Upper lobe of left lung (tissue), 6 donors: ENCODE measurements at regions not wholly inside any gene's neighbourhood (a gene's known extent, or its start where the extent isn't known, plus 50 kb on each side); places are given as distances from the start of the nearest gene placed in this dataset.

ENCODE experiments used
- ATAC-seq, 2 donors: fragments of 200-7000 bp; cut with Tn5 transposase; one replicate each; pipeline ENCODE4 v1.9.1; 2022; ENCODE audit warnings: mild to moderate bottlenecking in 2 of 2, moderate library complexity in 2 of 2; ENCODE audit not compliant: low FRiP score in 2 of 2
- DNase-seq, 2 donors: peaks; one replicate each; pipeline ENCODE4 v3.0.0-alpha.2; 2019 to 2020
- H3K27ac ChIP-seq, 4 donors: fragments of 200-600 bp; sonication (generic); one replicate each; pipeline ENCODE4 v1.5.1; 2016 to 2019
- H3K27me3 ChIP-seq, 4 donors: fragments of 200-600 bp; sonication (generic); one replicate each; pipeline ENCODE4 v1.5.1; 2017 to 2019
- H3K36me3 ChIP-seq, 4 donors: fragments of 200-600 bp; sonication (generic); one replicate each; pipeline ENCODE4 v1.5.1; 2016 to 2019
- H3K4me1 ChIP-seq, 4 donors: fragments of 200-600 bp; sonication (generic); one replicate each; pipeline ENCODE4 v1.5.1; 2018 to 2019
- H3K4me3 ChIP-seq, 4 donors: fragments of 200-600 bp; sonication (generic); one replicate each; pipeline ENCODE4 v1.5.1; 2017 to 2019; ENCODE audit warnings: mild to moderate bottlenecking in 2 of 4, moderate library complexity in 1 of 4
- H3K9me3 ChIP-seq, 4 donors: fragments of 200-600 bp; sonication (generic); one replicate each; pipeline ENCODE4 v1.5.1; 2018 to 2019
- EP300 ChIP-seq, 4 donors: sonication (generic); formaldehyde crosslinking; IDR thresholded peaks; one replicate each; pipeline ENCODE4 v1.5.1; 2017; ENCODE audit warnings: antibody characterized with exemption in 4 of 4, control low read depth in 2 of 4
- POLR2A ChIP-seq, 4 donors: fragments of 450-650 bp; IDR thresholded peaks; one replicate each; pipeline ENCODE4 v1.5.1; 2016 to 2017; ENCODE audit warnings: antibody characterized with exemption in 4 of 4, mild to moderate bottlenecking in 2 of 4
- POLR2AphosphoS5 ChIP-seq, 2 donors: sonication (generic); formaldehyde crosslinking; IDR thresholded peaks; one replicate each; pipeline ENCODE4 v1.5.1; 2017; ENCODE audit warnings: antibody characterized with exemption in 2 of 2
- WGBS, 2 donors: methylation state at CpG; one replicate each; pipeline ENCODE4 v1.1.5; 2017 to 2018; 5-methylcytosine and 5-hydroxymethylcytosine counted together
- TF ChIP-seq, protein P1 (sequence below), 6 experiments: fragments of 450-650 bp in 4 of 6; fragments of 200-600 bp in 2 of 6; sonication (generic) in 2 of 6; IDR thresholded peaks; one replicate each; pipeline ENCODE4 v1.5.1; 2016 to 2019; ENCODE audit warnings: antibody characterized with exemption in 6 of 6
- donor health status: DM: no; HTN: no; CAD: no; lungs with moderate emphysema.
- donor health status: DM: no; HTN: yes; CAD: no; lungs with severe emphysema.

DNA sequence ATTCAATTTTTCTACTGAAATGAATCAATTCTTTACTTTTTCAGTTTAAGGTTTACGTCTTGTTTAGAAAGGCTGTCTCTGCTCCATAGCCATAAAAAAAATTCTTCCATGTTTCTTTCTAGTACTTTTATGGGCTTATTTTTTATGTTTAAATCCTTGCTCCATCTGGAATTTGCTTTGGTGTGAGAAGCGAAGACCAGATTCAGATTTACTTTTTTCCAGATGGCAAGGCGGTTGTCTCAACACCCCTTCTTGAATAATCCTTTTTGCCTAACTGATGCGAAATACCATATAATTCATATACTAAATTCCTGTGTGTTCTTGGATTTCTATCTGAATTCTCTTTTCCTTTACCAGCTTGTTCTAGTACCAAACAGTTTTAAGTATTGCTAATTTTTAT is 101.5 kb downstream of the C1orf94 start:
- TF ChIP-seq, protein P1, sequence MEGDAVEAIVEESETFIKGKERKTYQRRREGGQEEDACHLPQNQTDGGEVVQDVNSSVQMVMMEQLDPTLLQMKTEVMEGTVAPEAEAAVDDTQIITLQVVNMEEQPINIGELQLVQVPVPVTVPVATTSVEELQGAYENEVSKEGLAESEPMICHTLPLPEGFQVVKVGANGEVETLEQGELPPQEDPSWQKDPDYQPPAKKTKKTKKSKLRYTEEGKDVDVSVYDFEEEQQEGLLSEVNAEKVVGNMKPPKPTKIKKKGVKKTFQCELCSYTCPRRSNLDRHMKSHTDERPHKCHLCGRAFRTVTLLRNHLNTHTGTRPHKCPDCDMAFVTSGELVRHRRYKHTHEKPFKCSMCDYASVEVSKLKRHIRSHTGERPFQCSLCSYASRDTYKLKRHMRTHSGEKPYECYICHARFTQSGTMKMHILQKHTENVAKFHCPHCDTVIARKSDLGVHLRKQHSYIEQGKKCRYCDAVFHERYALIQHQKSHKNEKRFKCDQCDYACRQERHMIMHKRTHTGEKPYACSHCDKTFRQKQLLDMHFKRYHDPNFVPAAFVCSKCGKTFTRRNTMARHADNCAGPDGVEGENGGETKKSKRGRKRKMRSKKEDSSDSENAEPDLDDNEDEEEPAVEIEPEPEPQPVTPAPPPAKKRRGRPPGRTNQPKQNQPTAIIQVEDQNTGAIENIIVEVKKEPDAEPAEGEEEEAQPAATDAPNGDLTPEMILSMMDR (IDR thresholded peaks at IDR 0.05): no peak
- no peak for TF ChIP-seq EP300 (IDR thresholded peaks at IDR 0.05)
- no peak for TF ChIP-seq POLR2A (IDR thresholded peaks at IDR 0.05)
- TF ChIP-seq POLR2AphosphoS5 (IDR thresholded peaks at IDR 0.05): no peak
- ATAC-seq (no peak), DNase-seq (no peak)
- H3K4me1 ChIP-seq: no peaks in the 10 kb centered on the region
- no peak overlapping the region for H3K27ac ChIP-seq
- no peak overlapping the region for H3K4me3 ChIP-seq
- H3K27me3 ChIP-seq: no peaks in the 10 kb centered on the region
- no peaks in the 10 kb centered on the region for H3K36me3 ChIP-seq
- no peaks in the 10 kb centered on the region for H3K9me3 ChIP-seq
- WGBS, 2 donors: 89 to 90% methylated on average over 4 of the region's 4 CpGs

DNA sequence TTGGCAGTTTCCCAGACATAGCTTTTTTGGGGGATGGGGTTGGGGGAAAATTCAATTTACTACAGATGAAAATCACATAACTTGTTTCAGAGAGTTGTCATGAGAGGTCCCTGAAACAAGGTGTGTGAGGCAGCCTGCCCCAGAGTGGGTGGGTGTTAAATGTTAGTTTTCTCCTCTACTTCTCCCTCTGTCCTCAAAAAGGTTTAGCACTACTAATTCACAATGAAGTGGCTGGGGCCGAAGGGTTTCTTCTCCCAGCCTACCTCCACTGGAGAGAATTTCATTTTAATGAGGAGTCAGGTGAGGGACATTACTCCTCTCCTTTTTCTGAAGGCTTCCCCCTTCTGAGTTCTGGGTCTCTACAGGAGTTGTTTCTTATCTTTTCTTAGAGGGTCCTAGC is 103.3 kb downstream of the C1orf94 start:
- ATAC-seq: no peak
- Histone ChIP-seq H3K27ac (no peak overlapping the region), H3K4me1 (no peaks in the 10 kb centered on the region), H3K9me3 (no peaks in the 10 kb centered on the region), H3K27me3 (no peaks in the 10 kb centered on the region), H3K36me3 (no peaks in the 10 kb centered on the region), H3K4me3 (no peak overlapping the region)
- no peak for DNase-seq
- WGBS, 2 donors: 69 to 86% methylated on average over 1 of the region's 1 CpG
- TF ChIP-seq POLR2AphosphoS5 (IDR thresholded peaks at IDR 0.05) (no peak), EP300 (IDR thresholded peaks at IDR 0.05) (no peak)
- TF ChIP-seq, protein P1 (IDR thresholded peaks at IDR 0.05): no peak

DNA sequence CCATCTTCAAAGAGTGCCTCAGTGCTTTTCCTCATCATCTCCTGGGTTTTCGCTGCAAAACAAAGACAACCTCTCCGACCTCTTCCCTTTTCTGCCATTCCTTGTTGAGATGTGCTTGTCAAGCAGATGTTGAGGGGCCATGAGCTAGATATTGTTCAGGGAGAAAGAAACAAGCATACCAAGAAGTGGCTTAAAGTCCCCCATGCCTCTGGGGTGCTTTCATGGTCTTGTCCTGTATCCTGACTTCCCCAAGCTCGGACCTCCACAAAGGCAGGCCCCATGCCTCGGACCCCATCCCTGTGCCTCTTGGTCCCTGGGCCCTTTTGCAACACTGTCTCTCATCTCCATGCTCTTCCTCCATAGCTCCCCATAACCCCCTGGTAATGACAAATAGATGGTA is 103.8 kb downstream of the C1orf94 start:
- Histone ChIP-seq H3K9me3 (no peaks in the 10 kb centered on the region), H3K36me3 (no peaks in the 10 kb centered on the region), H3K27ac (no peak overlapping the region), H3K4me1 (no peaks in the 10 kb centered on the region), H3K27me3 (no peaks in the 10 kb centered on the region), H3K4me3 (no peak overlapping the region)
- 77 to 92% methylated on average over 4 of the region's 4 CpGs for WGBS, 2 donors
- DNase-seq: no peak
- no peak for ATAC-seq
- TF ChIP-seq POLR2A (IDR thresholded peaks at IDR 0.05): no peak
- no peak for TF ChIP-seq EP300 (IDR thresholded peaks at IDR 0.05)
- TF ChIP-seq POLR2AphosphoS5 (IDR thresholded peaks at IDR 0.05): no peak
- TF ChIP-seq, protein P1 (IDR thresholded peaks at IDR 0.05): no peak

DNA sequence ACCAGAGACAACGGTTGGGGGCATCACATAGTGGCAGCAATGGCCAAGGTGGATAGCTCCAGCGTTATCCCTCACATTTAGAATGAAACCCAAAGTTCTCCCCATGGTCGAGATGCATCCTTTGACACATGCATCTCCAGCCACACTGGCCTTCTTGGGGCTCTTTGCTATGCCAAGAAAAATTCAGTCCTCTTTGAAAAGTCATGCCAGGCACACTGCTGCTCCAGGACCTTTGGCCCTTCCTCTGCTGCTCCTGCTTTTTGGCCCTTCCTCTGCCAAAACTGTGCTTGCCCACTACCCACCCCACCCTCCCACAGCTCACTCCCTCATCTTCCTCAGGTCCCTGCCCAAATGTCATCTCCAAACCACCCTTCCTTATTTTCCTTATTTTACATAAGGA is 106.4 kb downstream of the C1orf94 start:
- no peak for ATAC-seq
- 49 to 63% methylated on average over 2 to 3 of the region's 3 CpGs for WGBS, 2 donors
- Histone ChIP-seq H3K27ac (no peak overlapping the region), H3K4me1 (no peaks in the 10 kb centered on the region), H3K4me3 (no peak overlapping the region), H3K36me3 (no peaks in the 10 kb centered on the region), H3K27me3 (no peaks in the 10 kb centered on the region), H3K9me3 (no peaks in the 10 kb centered on the region)
- DNase-seq: no peak
- TF ChIP-seq, protein P1 (IDR thresholded peaks at IDR 0.05): no peak
- TF ChIP-seq EP300 (IDR thresholded peaks at IDR 0.05) (no peak), POLR2A (IDR thresholded peaks at IDR 0.05) (no peak), POLR2AphosphoS5 (IDR thresholded peaks at IDR 0.05) (no peak)

- no peaks in the 10 kb centered on the region for H3K4me1 ChIP-seq
- H3K9me3 ChIP-seq: no peaks in the 10 kb centered on the region
- DNase-seq (no peak), ATAC-seq (no peak)
- H3K27ac ChIP-seq: no peak overlapping the region
- H3K4me3 ChIP-seq: no peak overlapping the region
- TF ChIP-seq POLR2A (IDR thresholded peaks at IDR 0.05) (no peak), EP300 (IDR thresholded peaks at IDR 0.05) (no peak), POLR2AphosphoS5 (IDR thresholded peaks at IDR 0.05) (no peak)
- TF ChIP-seq, protein P1 (IDR thresholded peaks at IDR 0.05): no peak
- 75 to 84% methylated on average over 5 to 6 of the region's 6 CpGs for WGBS, 2 donors
- H3K27me3 ChIP-seq: no peaks in the 10 kb centered on the region
- H3K36me3 ChIP-seq: no peaks in the 10 kb centered on the region
Measured at GRCh38 chr1:34286511-34286910, 109.8 kb downstream of the C1orf94 start.
